Epidermal melanocyte (primary cell): ENCODE measurements at regions not wholly inside any gene's neighbourhood (a gene's known extent, or its start where the extent isn't known, plus 50 kb on each side); places are given as distances from the start of the nearest gene placed in this dataset.
"Not testable (repeated sequence)": the region's sequence is repeated elsewhere in the genome, so short reads cannot be mapped to it uniquely, and the experiment has no call there.

Source experiments
- DNase-seq: peaks from one replicate; pipeline ENCODE4 v3.0.0; 2011; ENCODE audit warnings: low spot score; ENCODE audit not compliant: insufficient read length

GRCh38 chr3:20511863-20512505, 326.0 kb upstream of the SGO1 start:
- peak; percentile 36 for DNase-seq

DNA sequence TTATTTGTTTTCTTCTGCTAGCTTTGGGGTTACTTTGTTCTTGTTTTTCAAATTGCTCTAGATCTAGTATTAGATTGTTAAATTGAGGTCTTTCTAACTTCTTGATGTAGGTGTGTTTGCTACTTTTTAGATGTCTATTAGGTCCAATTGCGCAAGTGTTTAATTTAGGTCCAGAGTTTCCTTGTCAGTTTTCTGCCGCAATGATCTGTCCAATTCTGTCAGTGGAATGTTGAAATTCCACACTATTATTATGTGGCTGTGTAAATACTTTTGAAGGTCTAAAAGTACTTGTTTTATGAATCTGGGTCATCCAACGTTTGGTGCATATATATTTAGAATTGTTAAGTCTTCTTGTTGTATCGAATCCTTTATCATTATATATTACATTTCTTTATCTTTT, 324.4 kb upstream of the SGO1 start:
- DNase-seq, result no peak

DNA sequence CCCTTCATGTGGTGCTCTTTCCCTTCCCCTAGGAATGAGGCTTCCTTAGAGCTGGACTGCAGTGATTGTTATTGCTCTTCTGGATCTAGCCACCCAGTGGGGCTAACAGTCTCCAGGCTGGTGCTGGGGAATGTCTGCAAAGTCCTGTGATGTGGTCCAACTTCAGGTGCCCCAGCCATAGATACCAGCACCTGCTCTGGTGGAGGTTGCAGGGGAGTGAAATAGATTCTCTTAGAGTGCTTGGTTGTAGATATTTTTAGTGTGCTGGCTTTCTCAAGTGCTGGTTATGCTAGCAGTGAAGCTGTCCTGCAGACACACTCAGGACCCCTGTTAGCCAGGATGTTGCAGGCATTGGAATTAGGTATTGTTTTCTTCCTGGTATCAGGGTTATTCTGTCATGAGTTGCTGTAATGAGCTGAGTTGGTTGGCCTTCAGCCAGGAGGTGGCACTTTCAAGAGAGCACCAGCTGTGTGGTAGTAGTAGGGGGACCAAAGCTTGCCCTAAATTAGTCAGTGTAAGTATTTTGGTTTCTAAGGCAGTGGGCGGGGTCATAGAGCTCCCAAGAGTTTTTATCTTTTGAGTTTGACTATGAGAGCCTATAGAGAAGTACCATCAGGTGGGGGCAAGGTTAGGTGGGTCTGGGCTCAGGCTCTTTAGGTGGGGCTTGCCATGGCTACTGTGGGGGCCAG, 317.5 kb upstream of the SGO1 start:
- no peak for DNase-seq

DNA sequence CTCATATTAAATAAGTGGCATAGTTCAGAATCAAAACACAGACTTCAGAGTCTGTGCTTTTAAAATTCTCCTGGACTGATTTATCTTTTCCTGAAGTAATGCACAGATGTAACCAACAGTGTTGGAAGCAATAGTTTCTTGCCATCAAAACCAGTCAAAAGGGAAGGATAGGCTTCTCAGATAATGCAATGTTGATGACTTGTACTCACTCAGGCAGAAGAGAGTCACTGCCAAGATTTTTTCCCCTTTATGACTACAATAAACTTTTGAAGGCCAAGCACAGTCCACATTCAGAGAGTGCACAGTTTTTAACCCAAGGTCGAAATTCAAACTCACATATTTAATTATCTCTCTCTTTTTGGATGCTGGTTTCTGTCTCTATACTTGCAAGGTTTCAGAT, 305.0 kb upstream of the SGO1 start:
- DNase-seq, result no peak

DNA sequence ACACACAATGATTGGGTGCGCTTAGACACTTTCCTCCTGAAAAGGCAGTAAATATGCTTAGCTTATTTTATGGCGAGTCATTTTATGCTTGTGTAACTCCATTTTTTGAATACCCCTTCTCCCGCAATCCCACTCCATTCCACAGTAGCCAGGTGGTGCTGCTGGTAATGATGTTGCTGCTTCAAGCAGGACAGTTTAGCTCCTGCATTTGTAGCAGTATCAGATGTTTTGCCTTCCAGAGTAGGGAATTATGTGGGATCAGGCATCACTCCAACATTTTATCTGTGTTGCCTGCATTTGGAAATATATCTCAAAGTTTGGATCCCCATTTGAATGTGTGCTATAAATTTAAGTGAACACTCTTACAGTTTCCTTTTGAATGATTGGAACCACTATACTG, 302.1 kb upstream of the SGO1 start:
- no peak for DNase-seq

DNA sequence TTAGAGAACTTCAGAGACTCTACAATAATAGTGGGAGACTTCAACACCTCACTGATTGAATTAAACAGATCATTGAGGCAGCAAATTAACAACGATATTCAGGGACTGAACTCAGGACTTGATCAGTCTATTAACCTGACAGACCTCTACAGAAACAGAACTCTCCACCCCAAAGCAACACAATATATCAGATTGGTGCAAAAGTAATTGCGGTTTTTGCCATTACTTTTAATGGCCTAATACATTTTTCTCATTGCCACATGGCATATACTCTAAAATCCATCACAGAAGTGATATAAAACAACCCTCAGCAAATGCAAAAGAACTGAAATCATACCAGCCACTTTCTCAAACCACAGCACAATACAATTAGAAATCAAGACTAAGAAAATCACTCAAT, 298.1 kb upstream of the SGO1 start:
- DNase-seq, result no peak

DNA sequence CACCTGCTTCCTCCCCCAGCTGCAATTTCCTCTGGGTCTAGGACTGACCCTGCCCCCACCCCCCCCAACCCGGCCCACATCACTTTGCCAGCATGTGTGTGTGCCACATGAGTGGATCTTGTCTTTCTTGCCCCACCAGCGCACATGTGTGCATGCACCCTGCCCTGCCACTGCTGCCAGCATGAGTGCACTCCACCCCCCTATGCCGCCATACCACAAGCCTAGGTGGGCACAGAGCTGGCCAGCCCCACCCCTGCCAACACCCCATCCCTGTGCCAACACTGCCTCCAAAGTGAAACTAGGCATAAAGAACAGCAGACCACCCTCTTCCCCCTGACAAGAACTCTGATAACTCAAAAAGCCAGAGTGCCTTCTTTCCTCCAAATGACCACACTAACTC, 296.3 kb upstream of the SGO1 start:
- DNase-seq, result no peak

DNA sequence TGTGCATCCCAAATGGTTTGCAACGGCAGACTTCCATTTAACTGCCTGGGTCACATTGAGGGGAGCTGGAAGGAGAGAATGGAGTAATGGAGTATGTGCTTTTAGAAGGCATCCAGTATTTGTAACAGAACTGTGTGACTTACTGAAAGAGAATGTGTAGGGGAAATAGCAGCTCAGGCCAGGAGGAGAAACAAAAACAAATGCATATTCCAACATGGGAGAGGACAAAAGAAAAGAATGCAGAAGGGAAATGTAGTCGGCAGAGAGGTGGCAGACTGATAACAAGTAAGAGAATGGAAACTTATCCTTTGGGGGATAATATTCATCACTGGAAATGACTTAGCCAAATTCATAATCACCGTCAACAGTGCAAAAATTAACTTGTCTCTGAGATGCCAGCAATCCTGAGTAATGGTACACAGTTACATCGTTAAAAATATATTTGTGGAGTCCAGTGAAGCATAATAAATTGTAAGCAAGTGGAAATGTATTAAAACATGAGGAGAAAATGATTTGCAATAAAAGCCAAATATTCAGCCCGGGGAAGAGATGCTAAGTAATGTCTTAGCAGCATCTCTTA, 294.9 kb upstream of the SGO1 start:
- DNase-seq, result no peak

DNA sequence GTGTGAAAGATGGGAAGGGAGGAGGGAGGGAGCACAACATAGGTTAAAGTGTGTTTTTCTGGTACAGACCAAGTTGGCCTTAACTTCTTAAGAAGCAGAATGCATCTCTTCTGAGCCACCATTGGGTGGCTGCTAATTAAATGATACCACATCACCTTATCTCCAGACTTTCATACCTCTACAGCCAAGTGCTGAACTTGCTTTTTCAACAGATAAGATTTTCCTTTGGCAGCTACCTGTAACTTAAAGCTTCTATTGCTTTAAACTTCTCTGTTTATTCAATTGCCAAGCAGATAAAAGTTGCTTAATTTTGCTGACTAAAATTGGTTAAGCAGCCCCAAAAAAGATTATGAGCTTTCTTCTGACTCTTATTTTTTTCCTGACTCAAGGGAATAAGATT, 292.4 kb upstream of the SGO1 start:
- DNase-seq, result no peak

DNA sequence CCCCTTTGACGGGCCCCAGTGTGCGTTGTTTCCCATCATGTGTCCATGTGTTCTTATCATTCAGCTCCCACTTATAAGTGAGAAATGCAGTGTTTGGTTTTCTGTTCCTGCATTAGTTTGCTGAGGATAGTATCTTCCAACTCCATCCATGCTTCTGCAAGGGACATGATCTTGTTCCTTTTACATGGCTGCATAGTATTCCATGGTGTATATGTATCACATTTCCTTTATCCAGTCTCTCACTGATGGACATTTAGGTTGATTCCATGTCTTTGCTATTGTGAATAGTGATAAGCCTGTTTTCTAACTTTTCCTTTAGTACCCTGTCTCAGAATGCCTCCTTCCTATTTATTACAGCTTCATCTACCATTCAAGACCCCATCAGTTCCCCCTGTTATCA, 278.2 kb upstream of the SGO1 start:
- DNase-seq, result not testable (repeated sequence)

GRCh38 chr3:20462723-20463122, 276.7 kb upstream of the SGO1 start:
- no peak for DNase-seq

DNA sequence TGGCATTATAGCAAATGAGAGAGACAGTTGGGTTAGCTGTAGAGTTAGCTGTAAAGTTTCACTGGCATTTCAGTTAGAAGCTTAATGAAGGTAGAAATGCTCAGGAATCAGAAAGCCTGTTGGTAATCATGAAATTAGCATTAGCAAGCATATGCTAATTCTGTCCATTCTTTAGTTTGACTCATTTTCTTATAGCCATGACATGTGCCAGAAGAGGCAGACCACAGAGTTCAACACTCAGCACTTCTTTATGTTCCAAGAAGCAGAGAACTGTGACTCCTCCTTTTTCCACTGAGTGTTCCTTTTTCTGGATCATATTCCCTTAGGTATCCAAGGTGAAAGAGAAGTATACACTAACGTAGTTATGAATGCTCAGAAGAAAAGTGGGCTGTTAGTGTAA, 276.2 kb upstream of the SGO1 start:
- no peak for DNase-seq

GRCh38 chr3:20458994-20459716, 273.1 kb upstream of the SGO1 start:
- DNase-seq, result no peak

- DNase-seq, result no peak
Observed at GRCh38 chr3:20456511-20456910, 270.5 kb upstream of the SGO1 start.

- no peak for DNase-seq
Observed at GRCh38 chr3:20451170-20451569, 265.2 kb upstream of the SGO1 start.

- no peak for DNase-seq
Observed at GRCh38 chr3:20450611-20451010, 264.6 kb upstream of the SGO1 start.

DNA sequence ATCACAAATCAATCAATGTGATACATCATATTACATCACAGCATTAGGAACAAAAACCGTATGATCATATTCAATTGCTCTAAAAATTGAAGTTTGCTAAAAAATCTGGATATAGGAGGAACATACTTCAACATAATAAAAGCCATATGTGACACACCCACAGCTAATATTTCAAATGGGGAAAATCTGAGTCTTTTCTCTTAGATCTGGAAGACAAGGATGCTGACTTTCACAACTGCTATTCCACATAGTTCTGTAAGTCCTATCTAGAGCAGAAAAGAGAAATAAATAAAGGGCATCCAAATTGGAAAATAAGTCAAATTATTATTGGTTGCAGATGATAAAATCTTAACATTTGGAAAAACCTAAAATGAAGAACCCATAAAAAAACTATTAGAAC, 256.8 kb upstream of the SGO1 start:
- DNase-seq, result no peak

GRCh38 chr3:20427268-20427667, 241.3 kb upstream of the SGO1 start:
- DNase-seq, result not testable (repeated sequence)

DNA sequence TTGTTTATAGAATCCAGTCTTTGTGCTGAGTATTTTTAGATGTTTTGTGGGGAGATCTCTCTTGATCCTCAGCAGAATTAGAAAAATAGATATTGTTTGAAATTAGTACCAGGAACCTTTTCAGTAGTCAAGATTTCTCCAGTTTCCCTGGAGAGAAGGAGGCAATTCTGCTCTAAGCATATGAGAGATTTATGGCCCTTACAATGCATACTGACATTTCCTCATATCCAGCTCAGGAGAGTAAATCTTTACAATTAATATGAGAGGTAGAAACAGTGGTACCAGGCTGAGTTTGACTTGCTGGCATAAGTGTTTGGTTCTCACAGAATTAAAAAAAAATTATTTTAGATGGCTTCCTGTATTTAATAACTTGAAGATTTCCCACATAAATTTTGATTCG, 239.1 kb upstream of the SGO1 start:
- DNase-seq, result no peak

- DNase-seq, result no peak
Observed at GRCh38 chr3:20424086-20424485, 238.1 kb upstream of the SGO1 start.

GRCh38 chr3:20422391-20422790, 236.4 kb upstream of the SGO1 start:
- DNase-seq, result no peak

- DNase-seq, result no peak
Observed at GRCh38 chr3:20417388-20418108, 231.5 kb upstream of the SGO1 start.
